Tibial nerve (tissue), 4 donors: ENCODE measurements at regions not wholly inside any gene's neighbourhood (a gene's known extent, or its start where the extent isn't known, plus 50 kb on each side); places are given as distances from the start of the nearest gene placed in this dataset.

Experiments
- DNase-seq, 2 donors: peaks; one replicate each; pipeline ENCODE4 v3.0.0-alpha.2; 2019; ENCODE audit warnings: low spot score in 2 of 2
- H3K27ac ChIP-seq, 4 donors: fragments of 200-600 bp; sonication (generic) in 3 of 4; one replicate each; pipeline ENCODE4 v1.5.1; 2017 to 2019; ENCODE audit warnings: mild to moderate bottlenecking in 1 of 4
- H3K27me3 ChIP-seq, 2 donors: fragments of 200-600 bp; sonication (generic) in 1 of 2; one replicate each; pipeline versions ENCODE4 v1.5.1 to v1.6.0; 2017 to 2019
- H3K36me3 ChIP-seq, 3 donors: fragments of 200-600 bp; sonication (generic); one replicate each; pipeline ENCODE4 v1.5.1; 2018 to 2019
- H3K4me1 ChIP-seq, 4 donors: fragments of 200-600 bp; sonication (generic) in 3 of 4; one replicate each; pipeline ENCODE4 v1.5.1; 2017 to 2019
- H3K4me3 ChIP-seq, 4 donors: fragments of 200-600 bp; sonication (generic) in 3 of 4; one replicate each; pipeline ENCODE4 v1.5.1; 2017 to 2019; ENCODE audit warnings: mild to moderate bottlenecking in 1 of 4, moderate library complexity in 1 of 4
- H3K9me3 ChIP-seq, 4 donors: fragments of 200-600 bp; sonication (generic) in 3 of 4; one replicate each; pipeline ENCODE4 v1.5.1; 2017 to 2019
- EP300 ChIP-seq, 2 donors: sonication (generic); formaldehyde crosslinking; IDR thresholded peaks; one replicate each; pipeline ENCODE4 v1.6.1; 2017; ENCODE audit warnings: antibody characterized with exemption in 2 of 2, mild to moderate bottlenecking in 1 of 2
- POLR2A ChIP-seq, 2 donors: fragments of 450-650 bp; IDR thresholded peaks; one replicate each; pipeline ENCODE4 v1.6.1; 2017; ENCODE audit warnings: antibody characterized with exemption in 2 of 2, mild to moderate bottlenecking in 2 of 2, moderate library complexity in 2 of 2
- WGBS, 2 donors: methylation state at CpG; one replicate each; pipeline ENCODE4 v1.1.5; 2018; 5-methylcytosine and 5-hydroxymethylcytosine counted together
- TF ChIP-seq, protein P1 (sequence below), 5 experiments: fragments of 200-600 bp in 3 of 5; fragments of 450-650 bp in 2 of 5; sonication (generic) in 3 of 5; IDR thresholded peaks; one replicate each; pipeline ENCODE4 v1.5.1; 2016 to 2019; ENCODE audit warnings: antibody characterized with exemption in 5 of 5, mild to moderate bottlenecking in 3 of 5, moderate library complexity in 2 of 5

DNA sequence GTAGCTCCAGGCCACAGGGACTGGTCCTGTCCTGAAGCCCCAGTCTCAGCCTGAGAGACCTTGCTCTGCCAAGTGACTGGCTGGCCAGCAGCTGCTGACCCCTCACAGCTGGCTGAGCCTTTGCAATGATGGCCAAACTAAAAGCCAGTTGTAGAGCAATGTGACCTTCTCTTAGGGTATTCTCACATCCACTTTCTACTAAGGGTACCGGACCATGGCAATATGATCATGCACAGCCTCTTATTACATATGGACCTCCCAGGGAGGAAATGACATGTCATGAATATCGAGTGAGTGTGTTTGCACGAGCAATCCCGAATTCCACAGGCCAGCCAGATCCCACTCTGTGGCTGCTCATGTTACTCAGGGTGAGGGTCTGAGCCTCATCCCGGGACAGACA lies 213.9 kb downstream of the VAPA start:
- no peak for TF ChIP-seq EP300 (IDR thresholded peaks at IDR 0.05)
- no peak for TF ChIP-seq POLR2A (IDR thresholded peaks at IDR 0.05)
- TF ChIP-seq, protein P1, sequence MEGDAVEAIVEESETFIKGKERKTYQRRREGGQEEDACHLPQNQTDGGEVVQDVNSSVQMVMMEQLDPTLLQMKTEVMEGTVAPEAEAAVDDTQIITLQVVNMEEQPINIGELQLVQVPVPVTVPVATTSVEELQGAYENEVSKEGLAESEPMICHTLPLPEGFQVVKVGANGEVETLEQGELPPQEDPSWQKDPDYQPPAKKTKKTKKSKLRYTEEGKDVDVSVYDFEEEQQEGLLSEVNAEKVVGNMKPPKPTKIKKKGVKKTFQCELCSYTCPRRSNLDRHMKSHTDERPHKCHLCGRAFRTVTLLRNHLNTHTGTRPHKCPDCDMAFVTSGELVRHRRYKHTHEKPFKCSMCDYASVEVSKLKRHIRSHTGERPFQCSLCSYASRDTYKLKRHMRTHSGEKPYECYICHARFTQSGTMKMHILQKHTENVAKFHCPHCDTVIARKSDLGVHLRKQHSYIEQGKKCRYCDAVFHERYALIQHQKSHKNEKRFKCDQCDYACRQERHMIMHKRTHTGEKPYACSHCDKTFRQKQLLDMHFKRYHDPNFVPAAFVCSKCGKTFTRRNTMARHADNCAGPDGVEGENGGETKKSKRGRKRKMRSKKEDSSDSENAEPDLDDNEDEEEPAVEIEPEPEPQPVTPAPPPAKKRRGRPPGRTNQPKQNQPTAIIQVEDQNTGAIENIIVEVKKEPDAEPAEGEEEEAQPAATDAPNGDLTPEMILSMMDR (IDR thresholded peaks at IDR 0.05): no peak
- 64 to 72% methylated on average over 5 of the region's 5 CpGs for WGBS, 2 donors
- Histone ChIP-seq H3K27me3 (no peaks in the 10 kb centered on the region), H3K27ac (no peak overlapping the region), H3K4me3 (no peak overlapping the region), H3K9me3 (no peaks in the 10 kb centered on the region), H3K4me1 (peaks cover 0 to 17% (median 5%) of the 10 kb centered on the region in 4 donors), H3K36me3 (no peaks in the 10 kb centered on the region)
- no peak for DNase-seq

DNA sequence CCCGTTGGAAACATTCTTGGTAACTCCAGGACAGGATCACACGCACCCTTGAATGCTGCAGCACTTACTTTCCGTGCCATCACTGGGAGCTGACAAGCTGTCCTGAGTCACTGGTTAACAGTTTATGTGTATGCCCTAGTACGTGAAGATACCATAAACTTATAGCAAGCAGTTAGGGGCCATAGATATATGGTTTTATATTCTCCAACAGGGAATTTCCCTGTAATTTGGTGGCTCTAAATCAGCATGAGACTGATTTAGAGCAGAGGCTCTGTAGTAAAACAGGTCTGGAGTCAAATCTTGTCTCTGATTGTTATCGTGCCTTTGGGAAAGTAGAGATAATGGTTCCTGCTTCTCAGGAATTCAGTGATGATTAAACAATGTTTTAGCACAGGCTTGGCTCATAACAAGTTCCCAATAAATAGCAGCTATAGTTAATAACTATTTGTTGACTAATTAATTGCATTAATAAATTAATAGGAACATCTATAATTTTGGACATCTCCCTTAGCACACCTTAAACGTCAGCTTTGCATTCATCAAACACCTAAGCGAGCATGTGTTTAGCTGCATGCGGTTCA lies 215.2 kb downstream of the VAPA start:
- Histone ChIP-seq H3K4me3 (no peak overlapping the region), H3K9me3 (no peaks in the 10 kb centered on the region), H3K36me3 (no peaks in the 10 kb centered on the region), H3K27me3 (no peaks in the 10 kb centered on the region), H3K27ac (no peak overlapping the region), H3K4me1 (peaks cover 0 to 17% (median 3%) of the 10 kb centered on the region in 4 donors)
- DNase-seq: no peak
- 89 to 90% methylated on average over 8 of the region's 8 CpGs for WGBS, 2 donors
- no peak for TF ChIP-seq POLR2A (IDR thresholded peaks at IDR 0.05)
- TF ChIP-seq, protein P1 (IDR thresholded peaks at IDR 0.05): no peak
- no peak for TF ChIP-seq EP300 (IDR thresholded peaks at IDR 0.05)

DNA sequence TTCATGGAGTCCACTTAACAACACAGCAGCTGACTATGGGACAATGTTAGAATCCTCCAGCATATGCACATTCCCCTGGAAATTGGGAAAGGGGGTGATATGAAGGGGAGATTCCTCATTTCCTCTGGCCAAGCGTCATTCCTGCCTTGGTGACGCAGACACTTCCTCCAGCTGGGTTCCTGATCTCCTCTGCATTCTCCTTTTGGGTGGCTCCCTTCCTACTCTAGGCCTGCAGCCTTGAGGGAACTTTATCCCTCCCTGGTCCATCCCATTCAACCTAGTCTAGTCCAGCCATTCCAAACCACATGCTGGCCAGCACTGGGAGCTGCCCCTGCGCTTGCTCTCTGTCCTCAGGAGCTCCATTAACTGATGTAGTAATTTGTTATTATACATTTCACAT lies 216.8 kb downstream of the VAPA start:
- Histone ChIP-seq H3K36me3 (no peaks in the 10 kb centered on the region), H3K9me3 (no peaks in the 10 kb centered on the region), H3K27ac (peak overlapping the region in 1 of 4 donors; percentile 2), H3K4me3 (no peak overlapping the region), H3K4me1 (peaks cover 0 to 17% (median 3%) of the 10 kb centered on the region in 4 donors), H3K27me3 (no peaks in the 10 kb centered on the region)
- no peak for TF ChIP-seq EP300 (IDR thresholded peaks at IDR 0.05)
- TF ChIP-seq POLR2A (IDR thresholded peaks at IDR 0.05): no peak
- TF ChIP-seq, protein P1 (IDR thresholded peaks at IDR 0.05): no peak
- DNase-seq: no peak
- 96% methylated on average over 3 of the region's 3 CpGs for WGBS, 2 donors

DNA sequence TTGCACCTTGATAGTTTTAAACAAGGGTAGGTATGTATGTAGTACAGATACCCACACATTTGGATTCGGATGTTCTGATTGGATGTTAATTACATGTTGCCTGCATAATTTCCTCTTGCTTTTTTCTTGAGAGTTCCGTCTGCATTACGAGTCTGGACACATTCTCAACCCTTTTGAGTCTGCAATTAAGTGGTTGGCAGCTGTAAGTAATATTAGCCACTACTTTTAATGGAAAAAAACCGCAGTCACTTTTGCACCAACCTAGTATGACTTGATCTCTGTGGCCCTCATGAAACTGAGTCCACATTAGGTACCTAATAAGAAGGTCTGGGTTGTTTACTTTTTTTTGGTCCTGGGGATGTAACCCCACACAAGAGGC lies 217.3 kb downstream of the VAPA start:
- Histone ChIP-seq H3K4me3 (no peak overlapping the region), H3K4me1 (peaks cover 0 to 17% (median 3%) of the 10 kb centered on the region in 4 donors), H3K36me3 (no peaks in the 10 kb centered on the region), H3K9me3 (no peaks in the 10 kb centered on the region), H3K27me3 (no peaks in the 10 kb centered on the region), H3K27ac (peak overlapping the region in 2 of 4 donors; percentile 1 to 73)
- WGBS, 2 donors: 68 to 72% methylated on average over 4 of the region's 4 CpGs
- no peak for DNase-seq
- TF ChIP-seq EP300 (IDR thresholded peaks at IDR 0.05): no peak
- TF ChIP-seq, protein P1 (IDR thresholded peaks at IDR 0.05): no peak
- no peak for TF ChIP-seq POLR2A (IDR thresholded peaks at IDR 0.05)

DNA sequence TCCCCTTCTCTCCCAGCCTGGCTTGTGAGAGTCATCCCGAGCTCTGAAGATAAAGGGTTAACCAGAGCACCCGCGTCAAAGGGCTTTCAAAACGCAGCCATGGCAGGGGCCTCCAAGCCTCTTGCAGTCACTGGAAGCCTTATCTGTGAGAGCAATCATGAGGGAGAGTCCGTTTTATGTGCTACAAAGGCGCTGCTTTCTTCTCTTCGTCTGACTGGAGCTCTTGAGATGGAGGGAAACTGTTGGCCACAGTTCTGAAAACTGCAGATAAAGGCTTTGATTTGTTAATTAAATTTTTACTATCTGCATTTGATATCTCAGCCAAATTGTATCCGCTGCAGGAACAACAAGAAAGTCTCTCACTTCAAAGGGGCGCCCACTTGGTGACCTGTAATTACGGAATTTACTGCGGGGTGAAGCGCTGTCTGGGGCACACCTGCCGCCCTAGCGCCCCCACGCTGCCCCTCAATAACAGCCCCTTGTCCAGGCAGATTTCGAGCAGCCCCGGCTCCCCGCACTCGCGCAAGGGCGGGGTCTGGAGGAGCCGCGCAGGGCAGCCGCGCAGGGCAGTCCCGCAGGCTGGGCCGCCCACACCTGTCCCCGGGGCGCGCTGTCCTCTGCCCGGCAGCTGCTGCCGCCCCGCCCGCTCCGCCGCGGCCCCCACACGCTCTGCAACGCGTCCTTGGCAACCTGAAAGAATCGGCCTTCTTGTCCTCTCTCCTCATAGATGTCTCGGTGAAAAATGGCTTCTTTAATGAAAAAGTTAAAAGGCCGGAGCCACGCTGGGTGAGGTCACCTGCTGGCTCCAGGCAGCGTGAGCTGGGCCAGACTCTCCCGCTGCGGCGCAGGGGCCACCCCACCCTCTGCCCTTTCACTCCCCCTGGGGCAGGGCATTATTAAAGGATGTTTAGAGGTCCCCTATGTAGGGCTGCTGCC lies 217.9 kb downstream of the VAPA start:
- no peaks in the 10 kb centered on the region for H3K36me3 ChIP-seq
- WGBS, 2 donors: 5 to 7% methylated on average over 31 to 45 of the region's 48 CpGs
- peaks cover 0 to 17% (median 3%) of the 10 kb centered on the region in 4 donors for H3K4me1 ChIP-seq
- H3K9me3 ChIP-seq: no peaks in the 10 kb centered on the region
- peak overlapping the region; percentile 32 to 49 (median 42) for H3K4me3 ChIP-seq
- no peaks in the 10 kb centered on the region for H3K27me3 ChIP-seq
- TF ChIP-seq, protein P1 (IDR thresholded peaks at IDR 0.05): no peak
- no peak for TF ChIP-seq POLR2A (IDR thresholded peaks at IDR 0.05)
- TF ChIP-seq EP300 (IDR thresholded peaks at IDR 0.05): no peak
- DNase-seq: no peak
- peak overlapping the region in 3 of 4 donors; percentile 1 to 73 (median 29) for H3K27ac ChIP-seq
